ENCODE measurements at regions not wholly inside any gene's neighbourhood (a gene's known extent, or its start where the extent isn't known, plus 50 kb on each side); places are given as distances from the start of the nearest gene placed in this dataset.

GRCh38 chr22:47572443-47572842 lies 810.0 kb downstream of the TBC1D22A start:
- H3K4me3 ChIP-seq (ENCODE audit: low read depth, low read length): no peak overlapping the region
- no peak for DNase-seq (ENCODE audit: low read depth)
- TF ChIP-seq, protein P1, sequence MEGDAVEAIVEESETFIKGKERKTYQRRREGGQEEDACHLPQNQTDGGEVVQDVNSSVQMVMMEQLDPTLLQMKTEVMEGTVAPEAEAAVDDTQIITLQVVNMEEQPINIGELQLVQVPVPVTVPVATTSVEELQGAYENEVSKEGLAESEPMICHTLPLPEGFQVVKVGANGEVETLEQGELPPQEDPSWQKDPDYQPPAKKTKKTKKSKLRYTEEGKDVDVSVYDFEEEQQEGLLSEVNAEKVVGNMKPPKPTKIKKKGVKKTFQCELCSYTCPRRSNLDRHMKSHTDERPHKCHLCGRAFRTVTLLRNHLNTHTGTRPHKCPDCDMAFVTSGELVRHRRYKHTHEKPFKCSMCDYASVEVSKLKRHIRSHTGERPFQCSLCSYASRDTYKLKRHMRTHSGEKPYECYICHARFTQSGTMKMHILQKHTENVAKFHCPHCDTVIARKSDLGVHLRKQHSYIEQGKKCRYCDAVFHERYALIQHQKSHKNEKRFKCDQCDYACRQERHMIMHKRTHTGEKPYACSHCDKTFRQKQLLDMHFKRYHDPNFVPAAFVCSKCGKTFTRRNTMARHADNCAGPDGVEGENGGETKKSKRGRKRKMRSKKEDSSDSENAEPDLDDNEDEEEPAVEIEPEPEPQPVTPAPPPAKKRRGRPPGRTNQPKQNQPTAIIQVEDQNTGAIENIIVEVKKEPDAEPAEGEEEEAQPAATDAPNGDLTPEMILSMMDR (IDR thresholded peaks at IDR 0.05; ENCODE audit: low read depth, low read length, missing control alignments): no peak

GRCh38 chr22:47571616-47572015 lies 809.2 kb downstream of the TBC1D22A start:
- H3K4me3 ChIP-seq (ENCODE audit: low read depth, low read length): no peak overlapping the region
- TF ChIP-seq, protein P1 (IDR thresholded peaks at IDR 0.05; ENCODE audit: low read depth, low read length, missing control alignments): no peak
- no peak for DNase-seq (ENCODE audit: low read depth)

DNA sequence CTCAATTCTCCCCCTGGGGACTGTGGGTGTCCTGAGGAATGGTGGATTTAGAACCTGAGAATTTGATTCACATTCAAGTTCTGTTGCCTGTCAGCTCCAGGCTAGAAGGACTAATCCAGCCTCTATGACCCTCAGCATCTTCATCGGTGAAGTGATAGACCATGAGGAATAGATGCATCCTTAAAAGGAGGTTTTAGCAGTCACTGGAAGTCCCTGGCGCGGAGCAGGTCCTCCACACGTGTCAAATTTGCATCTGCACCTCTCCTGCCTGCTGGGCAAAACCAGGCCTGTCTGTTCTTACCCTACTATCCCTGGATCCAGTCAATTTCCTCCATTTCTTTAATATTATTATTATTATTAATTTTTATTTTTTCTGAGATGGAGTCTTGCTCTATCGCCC lies 808.4 kb downstream of the TBC1D22A start:
- TF ChIP-seq, protein P1 (IDR thresholded peaks at IDR 0.05; ENCODE audit: low read depth, low read length, missing control alignments): no peak
- H3K4me3 ChIP-seq (ENCODE audit: low read depth, low read length): no peak overlapping the region
- DNase-seq (ENCODE audit: low read depth): no peak

- no peak overlapping the region for H3K4me3 ChIP-seq (ENCODE audit: low read depth, low read length)
- DNase-seq (ENCODE audit: low read depth): no peak
- TF ChIP-seq, protein P1 (IDR thresholded peaks at IDR 0.05; ENCODE audit: low read depth, low read length, missing control alignments): no peak
These were observed 807.8 kb downstream of the TBC1D22A start for GRCh38 chr22:47570300-47570685.

DNA sequence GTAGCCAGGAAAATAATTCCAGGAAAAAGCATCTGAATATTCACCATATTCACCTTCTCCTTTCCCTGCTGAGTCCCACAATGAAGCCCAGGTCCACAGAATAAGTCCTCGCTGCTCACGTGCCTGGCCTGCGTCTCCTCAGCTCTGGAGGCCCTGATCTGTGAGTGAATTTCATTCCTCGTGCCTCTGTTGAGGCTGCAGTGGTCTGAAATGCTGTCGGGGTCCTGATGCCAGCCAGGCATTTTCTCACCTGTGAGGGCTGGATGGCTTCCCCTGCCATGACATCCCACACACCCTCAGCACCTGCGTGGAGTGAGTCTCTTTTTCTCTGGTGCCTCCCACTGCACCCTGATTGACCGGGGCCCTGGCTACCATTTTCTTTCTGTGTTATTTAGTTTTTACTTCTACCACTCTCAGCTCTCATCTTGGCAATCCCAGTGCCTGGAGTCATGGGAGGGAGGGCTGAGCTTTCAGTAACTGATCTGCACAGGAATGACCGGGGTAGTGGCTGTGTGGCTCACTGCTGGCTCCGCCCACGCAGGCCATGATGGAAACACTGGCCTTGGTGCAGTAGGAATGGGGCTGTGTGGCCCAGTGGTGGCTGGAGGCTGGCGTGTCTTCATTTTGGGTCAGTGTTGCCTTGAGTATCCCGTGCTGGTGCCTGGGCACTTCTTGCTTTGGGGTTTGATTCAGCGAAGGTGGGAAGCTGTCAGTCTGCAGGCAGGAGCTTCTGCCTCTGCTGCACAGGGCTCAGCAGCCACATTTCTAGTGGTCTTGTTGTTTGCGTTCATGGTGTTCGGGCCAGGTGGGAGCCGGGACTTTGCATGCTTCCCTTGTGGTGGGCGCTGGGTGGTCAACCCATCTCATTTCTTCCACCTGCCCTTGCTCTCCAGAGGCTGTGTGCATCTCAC lies 807.2 kb downstream of the TBC1D22A start:
- H3K4me3 ChIP-seq (ENCODE audit: low read depth, low read length): no peak overlapping the region
- no peak for DNase-seq (ENCODE audit: low read depth)
- TF ChIP-seq, protein P1 (IDR thresholded peaks at IDR 0.05; ENCODE audit: low read depth, low read length, missing control alignments): no peak

DNA sequence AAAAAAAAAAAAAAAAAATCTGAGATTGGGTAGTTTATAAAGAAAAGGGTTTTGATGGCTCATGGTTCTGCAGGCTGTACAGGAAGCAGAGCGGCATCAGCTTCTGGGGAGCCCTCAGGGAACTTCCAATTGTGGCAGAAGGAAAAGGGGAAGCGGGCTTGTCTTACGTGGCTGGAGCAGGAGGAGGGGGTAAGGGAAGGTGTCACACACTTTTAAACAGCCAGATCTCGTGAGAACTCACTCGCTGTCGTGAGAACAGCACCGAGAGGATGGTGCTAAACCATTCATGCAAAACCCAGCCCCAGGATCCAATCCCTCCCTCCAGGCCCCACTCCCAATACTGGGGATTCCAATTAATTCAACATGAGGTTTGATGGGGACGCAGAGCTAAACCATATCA lies 806.2 kb downstream of the TBC1D22A start:
- H3K4me3 ChIP-seq (ENCODE audit: low read depth, low read length): no peak overlapping the region
- DNase-seq (ENCODE audit: low read depth): no peak
- TF ChIP-seq, protein P1 (IDR thresholded peaks at IDR 0.05; ENCODE audit: low read depth, low read length, missing control alignments): no peak
